ENCODE measurements at regions not wholly inside any gene's neighbourhood (a gene's known extent, or its start where the extent isn't known, plus 50 kb on each side); places are given as distances from the start of the nearest gene placed in this dataset.

GRCh38 chr1:38257374-38257773, 210.8 kb upstream of the POU3F1 start:
- ChIA-PET CTCF (no interaction called here), RAD21 (ENCODE audit: low non-redundant PET in 1 of 2, low total read pairs in 2 of 2, uncharacterized antibody in 2 of 2, unreplicated experiment in 2 of 2) (no interaction called here), POLR2A (no interaction called here)
- Histone ChIP-seq H3K9me2 (ENCODE audit: insufficient read depth) (no peaks in the 10 kb centered on the region), H2AFZ (ENCODE audit: low read depth, low read length, poor library complexity, severe bottlenecking) (no peak overlapping the region), H3K4me2 (ENCODE audit: low read length) (no peak overlapping the region), H3K36me3 (ENCODE audit: control insufficient read depth in 1 of 2, insufficient read depth in 2 of 2, low read length in 2 of 2) (no peaks in the 10 kb centered on the region), H3K27ac (ENCODE audit: low read depth, low read length) (no peak overlapping the region), H4K20me1 (ENCODE audit: insufficient read depth) (no peaks in the 10 kb centered on the region), H3K9me3 (ENCODE audit: control insufficient read depth in 1 of 2, insufficient read depth in 1 of 2, low read depth in 1 of 2, low read length in 2 of 2) (no peaks in the 10 kb centered on the region), H3K79me2 (ENCODE audit: insufficient read depth, low read length) (no peaks in the 10 kb centered on the region), H3K4me1 (ENCODE audit: control insufficient read depth in 1 of 2, insufficient read depth in 2 of 2, low read length in 2 of 2) (no peaks in the 10 kb centered on the region), H3K27me3 (ENCODE audit: insufficient read depth, low read length) (peaks cover 37% of the 10 kb centered on the region), H3K4me3 (replicated peaks in 1 of 2; ENCODE audit: low read depth in 1 of 2, low read length in 2 of 2) (no peak overlapping the region), H3K9ac (ENCODE audit: low read length) (no peak overlapping the region)
- no peak for TF ChIP-seq CBX3 (IDR thresholded peaks at IDR 0.05; ENCODE audit: low read depth)
- no peak for TF ChIP-seq YY1 (IDR thresholded peaks at IDR 0.05; ENCODE audit: extremely low read depth, insufficient replicate concordance, low read depth, low read length)
- no peak for TF ChIP-seq ZNF274 (IDR thresholded peaks at IDR 0.05; ENCODE audit: low read depth, low read length)
- TF ChIP-seq POLR2A (IDR thresholded peaks at IDR 0.05; ENCODE audit: borderline replicate concordance, extremely low read depth, insufficient read depth, insufficient read length) = no peak
- no peak for TF ChIP-seq SRF (IDR thresholded peaks at IDR 0.05; ENCODE audit: low read depth)
- TF ChIP-seq, protein P1, sequence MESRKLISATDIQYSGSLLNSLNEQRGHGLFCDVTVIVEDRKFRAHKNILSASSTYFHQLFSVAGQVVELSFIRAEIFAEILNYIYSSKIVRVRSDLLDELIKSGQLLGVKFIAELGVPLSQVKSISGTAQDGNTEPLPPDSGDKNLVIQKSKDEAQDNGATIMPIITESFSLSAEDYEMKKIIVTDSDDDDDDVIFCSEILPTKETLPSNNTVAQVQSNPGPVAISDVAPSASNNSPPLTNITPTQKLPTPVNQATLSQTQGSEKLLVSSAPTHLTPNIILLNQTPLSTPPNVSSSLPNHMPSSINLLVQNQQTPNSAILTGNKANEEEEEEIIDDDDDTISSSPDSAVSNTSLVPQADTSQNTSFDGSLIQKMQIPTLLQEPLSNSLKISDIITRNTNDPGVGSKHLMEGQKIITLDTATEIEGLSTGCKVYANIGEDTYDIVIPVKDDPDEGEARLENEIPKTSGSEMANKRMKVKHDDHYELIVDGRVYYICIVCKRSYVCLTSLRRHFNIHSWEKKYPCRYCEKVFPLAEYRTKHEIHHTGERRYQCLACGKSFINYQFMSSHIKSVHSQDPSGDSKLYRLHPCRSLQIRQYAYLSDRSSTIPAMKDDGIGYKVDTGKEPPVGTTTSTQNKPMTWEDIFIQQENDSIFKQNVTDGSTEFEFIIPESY (IDR thresholded peaks at IDR 0.05; ENCODE audit: extremely low read depth, insufficient replicate concordance, low read length) = no peak
- no peak for TF ChIP-seq RAD21 (IDR thresholded peaks at IDR 0.05; ENCODE audit: low read depth)
- no peak for TF ChIP-seq EZH2 (IDR thresholded peaks at IDR 0.05)
- TF ChIP-seq, protein P2, sequence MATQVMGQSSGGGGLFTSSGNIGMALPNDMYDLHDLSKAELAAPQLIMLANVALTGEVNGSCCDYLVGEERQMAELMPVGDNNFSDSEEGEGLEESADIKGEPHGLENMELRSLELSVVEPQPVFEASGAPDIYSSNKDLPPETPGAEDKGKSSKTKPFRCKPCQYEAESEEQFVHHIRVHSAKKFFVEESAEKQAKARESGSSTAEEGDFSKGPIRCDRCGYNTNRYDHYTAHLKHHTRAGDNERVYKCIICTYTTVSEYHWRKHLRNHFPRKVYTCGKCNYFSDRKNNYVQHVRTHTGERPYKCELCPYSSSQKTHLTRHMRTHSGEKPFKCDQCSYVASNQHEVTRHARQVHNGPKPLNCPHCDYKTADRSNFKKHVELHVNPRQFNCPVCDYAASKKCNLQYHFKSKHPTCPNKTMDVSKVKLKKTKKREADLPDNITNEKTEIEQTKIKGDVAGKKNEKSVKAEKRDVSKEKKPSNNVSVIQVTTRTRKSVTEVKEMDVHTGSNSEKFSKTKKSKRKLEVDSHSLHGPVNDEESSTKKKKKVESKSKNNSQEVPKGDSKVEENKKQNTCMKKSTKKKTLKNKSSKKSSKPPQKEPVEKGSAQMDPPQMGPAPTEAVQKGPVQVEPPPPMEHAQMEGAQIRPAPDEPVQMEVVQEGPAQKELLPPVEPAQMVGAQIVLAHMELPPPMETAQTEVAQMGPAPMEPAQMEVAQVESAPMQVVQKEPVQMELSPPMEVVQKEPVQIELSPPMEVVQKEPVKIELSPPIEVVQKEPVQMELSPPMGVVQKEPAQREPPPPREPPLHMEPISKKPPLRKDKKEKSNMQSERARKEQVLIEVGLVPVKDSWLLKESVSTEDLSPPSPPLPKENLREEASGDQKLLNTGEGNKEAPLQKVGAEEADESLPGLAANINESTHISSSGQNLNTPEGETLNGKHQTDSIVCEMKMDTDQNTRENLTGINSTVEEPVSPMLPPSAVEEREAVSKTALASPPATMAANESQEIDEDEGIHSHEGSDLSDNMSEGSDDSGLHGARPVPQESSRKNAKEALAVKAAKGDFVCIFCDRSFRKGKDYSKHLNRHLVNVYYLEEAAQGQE (IDR thresholded peaks at IDR 0.05; ENCODE audit: low read depth) = no peak
- TF ChIP-seq FOSL1 (IDR thresholded peaks at IDR 0.05; ENCODE audit: low read depth) = no peak
- TF ChIP-seq, protein P3, sequence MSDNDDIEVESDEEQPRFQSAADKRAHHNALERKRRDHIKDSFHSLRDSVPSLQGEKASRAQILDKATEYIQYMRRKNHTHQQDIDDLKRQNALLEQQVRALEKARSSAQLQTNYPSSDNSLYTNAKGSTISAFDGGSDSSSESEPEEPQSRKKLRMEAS (IDR thresholded peaks at IDR 0.05) = no peak
- DNase-seq (ENCODE audit: low read depth, low spot score) (no peak), ATAC-seq (no peak)
- no TSS peak for BruUV-seq (replicated peaks)
- intact Hi-C loops (cut with micrococcal nuclease) = no loop called here
